ENCODE measurements at regions not wholly inside any gene's neighbourhood (a gene's known extent, or its start where the extent isn't known, plus 50 kb on each side); places are given as distances from the start of the nearest gene placed in this dataset.

- no peak for DNase-seq (ENCODE audit: low spot score)
These were observed 125.7 kb upstream of the NBEA start for GRCh38 chr13:34816245-34816884.

DNA sequence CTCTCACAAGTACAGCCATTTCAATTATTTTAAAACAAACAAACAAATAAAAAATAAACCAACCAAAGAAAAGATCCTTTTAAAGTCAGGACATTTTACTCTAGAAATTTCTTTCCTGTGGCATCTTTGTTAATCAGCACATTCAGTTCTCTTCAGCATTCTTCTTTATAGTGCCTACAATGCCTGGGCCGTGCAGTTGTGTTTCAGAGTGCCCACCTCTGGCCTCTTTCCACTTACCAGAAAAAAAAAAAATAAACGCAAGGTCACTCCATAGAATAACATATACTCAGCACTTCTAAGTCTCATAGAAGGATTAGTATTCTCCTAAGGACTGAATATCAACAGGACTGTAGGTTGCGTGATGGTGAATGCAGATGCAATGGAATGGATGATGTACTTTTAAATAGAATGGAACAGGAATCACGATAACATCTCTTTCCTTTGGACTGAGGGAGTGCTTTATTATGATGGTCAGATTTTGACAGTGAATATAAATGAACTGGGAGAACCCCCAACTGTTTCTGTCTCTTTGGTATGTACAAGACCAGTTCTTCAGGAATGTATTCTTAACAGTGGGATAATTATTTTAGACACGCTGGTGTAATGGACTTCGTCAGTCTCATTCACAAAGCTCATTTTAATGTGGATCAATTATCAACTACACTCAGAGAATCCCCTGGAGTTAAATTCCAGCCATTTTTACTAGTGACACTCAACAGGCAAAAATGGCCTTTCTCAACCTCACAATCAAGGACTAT is 125.0 kb upstream of the NBEA start:
- no peak for DNase-seq (ENCODE audit: low spot score)

DNA sequence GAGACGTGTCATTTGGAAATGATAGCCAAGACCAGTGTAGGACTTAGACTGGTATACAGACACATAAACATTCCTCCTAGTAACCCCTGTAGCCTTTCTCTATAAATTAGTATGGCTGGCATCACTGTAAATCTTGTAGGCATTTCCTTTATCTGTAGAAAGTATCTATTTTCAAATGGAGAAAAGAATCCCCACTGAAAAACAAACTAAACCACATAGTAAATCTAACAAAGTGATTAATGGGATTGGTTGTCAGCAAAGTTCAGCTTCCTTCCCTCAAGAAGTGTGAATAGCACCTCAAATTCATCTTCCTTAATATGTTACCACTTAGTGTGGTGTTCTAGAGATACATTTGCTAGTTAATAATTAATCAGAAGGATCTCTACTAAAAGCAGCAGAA is 119.4 kb upstream of the NBEA start:
- DNase-seq (ENCODE audit: low spot score) = no peak

- DNase-seq (ENCODE audit: low spot score) = no peak
These were observed 115.6 kb upstream of the NBEA start for GRCh38 chr13:34826432-34826831.

DNA sequence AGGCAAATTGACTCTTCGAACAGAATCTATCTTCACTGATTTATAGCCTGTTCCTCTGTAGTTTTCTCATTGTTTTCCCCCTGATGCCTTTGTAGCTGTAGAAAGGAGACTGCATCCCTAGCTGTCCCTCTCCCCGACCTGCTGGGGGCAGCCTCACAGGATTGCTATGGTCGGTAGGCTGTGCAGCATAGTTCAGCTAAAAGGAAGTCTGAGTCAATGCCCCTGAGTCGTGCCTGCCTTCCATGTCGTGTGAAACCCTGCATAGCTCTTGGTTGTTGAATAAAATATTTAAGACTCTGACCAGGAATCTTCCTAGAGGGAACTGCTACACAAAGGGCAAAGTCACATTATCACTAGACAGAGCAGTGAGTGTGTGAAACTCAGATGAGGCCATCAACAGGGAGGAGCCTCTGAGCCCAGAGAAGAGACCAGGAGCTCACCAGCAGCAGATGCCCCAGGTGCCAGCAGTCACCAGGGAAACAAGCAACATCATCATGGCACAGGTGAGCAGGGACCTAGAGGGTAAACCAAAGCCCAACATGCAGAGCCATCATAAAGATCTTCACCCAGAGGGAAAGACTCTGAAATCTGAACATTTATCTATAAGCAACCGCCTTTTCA is 108.4 kb upstream of the NBEA start:
- peak; percentile 3 for DNase-seq (ENCODE audit: low spot score)

DNA sequence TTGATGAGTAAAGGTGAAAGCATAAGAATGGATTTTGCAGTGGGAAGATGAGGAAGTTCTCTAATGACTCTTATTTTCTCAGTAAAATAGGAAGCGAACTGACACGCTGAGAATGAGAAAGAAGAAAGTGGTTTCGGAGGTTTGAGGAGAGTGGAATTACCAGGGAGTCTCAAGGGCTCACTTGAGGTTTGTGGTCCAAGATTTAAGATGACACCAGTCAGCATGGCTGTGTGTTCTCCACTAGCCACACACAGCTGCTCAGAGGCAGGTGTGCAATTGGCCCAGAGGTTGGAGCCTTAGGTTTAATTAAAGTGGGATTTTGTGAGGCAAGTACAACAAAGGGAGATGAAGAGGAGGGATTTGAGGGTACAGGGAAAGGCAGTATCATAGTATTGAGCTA is 99.6 kb upstream of the NBEA start:
- no peak for DNase-seq (ENCODE audit: low spot score)

GRCh38 chr13:34847766-34848165 is 94.3 kb upstream of the NBEA start:
- DNase-seq (ENCODE audit: low spot score) = no peak

DNA sequence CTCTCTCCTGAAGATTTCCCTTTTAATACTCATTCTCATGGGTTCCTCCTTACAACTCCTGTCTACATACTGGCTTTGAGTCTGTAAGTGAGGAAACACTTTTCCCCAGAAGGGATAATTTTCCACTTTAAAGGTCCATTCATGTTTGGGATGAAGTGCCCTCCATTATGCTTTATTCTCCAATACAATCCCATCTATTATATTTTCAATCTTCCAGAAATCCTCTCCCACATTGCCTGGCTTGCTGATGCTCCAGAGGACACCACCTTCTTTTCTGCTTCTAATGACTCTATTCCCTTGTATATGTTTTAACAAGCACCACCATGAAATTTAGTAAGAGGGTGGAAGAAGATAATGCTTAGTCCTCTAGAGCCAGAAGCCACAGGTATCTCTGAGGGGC is 92.7 kb upstream of the NBEA start:
- no peak for DNase-seq (ENCODE audit: low spot score)

DNA sequence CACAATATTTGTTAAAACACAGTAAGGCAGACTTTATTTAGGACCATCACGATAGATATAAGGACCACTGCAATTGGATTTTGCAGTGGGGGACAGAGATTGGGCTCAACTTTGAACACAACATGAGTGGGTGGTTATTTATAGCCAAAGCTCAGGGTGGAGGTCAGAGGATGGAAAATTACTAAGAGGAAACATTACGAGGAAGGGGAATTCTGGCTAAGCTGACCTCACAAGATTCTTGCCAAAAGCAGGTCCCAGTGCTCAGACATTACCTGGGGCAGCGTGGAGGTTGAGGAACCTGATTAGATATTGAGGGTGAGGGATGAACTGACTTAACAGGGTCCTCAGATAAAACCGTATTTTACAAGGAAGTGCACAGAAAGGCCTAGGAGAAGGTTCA is 88.9 kb upstream of the NBEA start:
- DNase-seq (ENCODE audit: low spot score) = no peak

DNA sequence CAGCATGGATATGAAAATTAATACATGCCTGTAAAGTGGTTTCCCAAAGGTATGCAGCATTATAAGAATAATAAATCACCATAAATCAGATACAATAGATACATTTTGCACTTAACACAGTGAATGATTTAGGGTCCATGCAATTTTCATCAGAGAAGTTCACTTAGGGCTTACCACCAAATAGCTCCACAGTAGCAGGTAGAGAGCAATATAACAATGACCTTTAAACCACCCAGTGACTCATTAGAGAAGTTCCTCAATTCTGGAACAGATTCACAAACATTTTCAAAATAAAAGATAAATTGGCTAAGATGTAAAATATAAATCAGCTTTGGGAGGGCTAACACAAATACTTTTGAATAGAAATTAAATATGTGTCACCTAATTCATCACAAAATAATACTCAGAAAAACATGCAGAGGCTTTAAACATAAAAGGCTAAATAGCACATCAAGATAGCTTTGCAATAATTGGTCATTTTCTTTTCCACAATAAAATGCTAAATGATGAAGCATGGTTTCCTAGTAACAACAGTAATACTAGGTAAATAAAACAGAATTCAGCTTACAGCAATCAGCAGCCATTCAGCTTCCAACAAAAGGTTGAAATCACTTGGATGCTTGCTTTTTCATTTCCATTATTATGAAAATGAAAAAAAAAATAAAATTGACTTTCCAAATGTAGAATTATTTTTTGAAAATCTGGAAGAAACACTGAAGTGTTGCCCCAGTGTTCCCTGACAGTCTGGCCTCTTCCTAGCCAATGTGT is 84.3 kb upstream of the NBEA start:
- DNase-seq (ENCODE audit: low spot score) = no peak

GRCh38 chr13:34862311-34862710 is 79.8 kb upstream of the NBEA start:
- DNase-seq (ENCODE audit: low spot score) = no peak

- DNase-seq (ENCODE audit: low spot score) = no peak
These were observed 79.4 kb upstream of the NBEA start for GRCh38 chr13:34862716-34863115.

- no peak for DNase-seq (ENCODE audit: low spot score)
These were observed 78.5 kb upstream of the NBEA start for GRCh38 chr13:34863360-34864135.

- no peak for DNase-seq (ENCODE audit: low spot score)
These were observed 77.4 kb upstream of the NBEA start for GRCh38 chr13:34864671-34865070.

DNA sequence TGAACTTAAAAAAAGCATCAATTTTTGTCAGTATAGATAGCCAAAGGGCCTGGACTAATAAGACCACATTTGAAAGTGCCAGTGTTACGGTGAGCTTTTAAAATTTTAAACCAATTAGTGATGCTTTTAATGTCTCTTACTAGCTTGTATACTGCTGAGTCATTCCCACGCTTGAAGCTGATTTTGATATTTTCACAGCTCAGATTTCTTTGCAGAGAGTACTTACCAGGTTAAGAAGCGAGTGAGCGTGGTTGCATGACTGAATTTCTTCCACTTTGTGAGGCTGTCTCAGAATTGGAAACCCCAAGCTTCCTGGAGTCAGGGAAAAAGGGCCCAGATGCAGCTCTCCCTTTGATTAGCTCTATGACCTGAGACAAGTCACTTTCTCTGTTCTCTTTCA is 74.5 kb upstream of the NBEA start:
- DNase-seq (ENCODE audit: low spot score) = no peak

DNA sequence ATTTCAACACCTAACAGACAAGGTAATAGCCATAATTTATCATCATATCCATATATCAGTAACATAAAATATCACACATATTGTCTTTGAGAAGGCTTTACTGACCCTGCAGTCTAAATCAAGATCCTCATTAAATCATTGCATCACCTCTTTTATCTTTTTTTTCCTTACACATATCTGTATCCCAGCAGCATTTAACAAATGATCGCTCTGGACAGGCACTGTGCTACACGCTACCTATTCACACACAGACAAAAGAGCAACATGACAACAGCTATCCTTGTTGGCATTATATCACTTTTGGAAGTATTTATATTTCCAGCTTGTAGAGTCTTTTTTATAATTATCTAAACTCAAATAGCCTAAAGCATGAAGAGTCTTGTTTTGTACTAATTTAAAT is 73.3 kb upstream of the NBEA start:
- DNase-seq (ENCODE audit: low spot score) = no peak

GRCh38 chr13:34869696-34870095 is 72.4 kb upstream of the NBEA start:
- no peak for DNase-seq (ENCODE audit: low spot score)

DNA sequence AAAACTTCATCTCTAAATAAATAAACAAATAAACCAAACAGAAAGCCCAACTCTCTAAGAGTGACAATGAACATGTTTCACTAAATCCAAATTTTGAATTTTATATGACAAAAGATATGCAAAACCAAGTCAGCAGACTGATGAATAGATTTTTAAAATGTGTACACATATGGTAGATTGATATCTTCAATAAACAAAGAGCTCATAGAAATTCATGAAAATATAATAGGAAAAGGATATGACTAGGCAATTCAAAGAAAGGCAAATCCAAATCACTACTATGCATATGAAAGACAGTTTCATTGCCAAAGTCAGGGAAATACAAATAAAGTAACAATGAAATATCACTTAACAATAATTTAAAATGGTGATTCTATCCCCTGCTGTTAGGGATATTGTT is 63.7 kb upstream of the NBEA start:
- no peak for DNase-seq (ENCODE audit: low spot score)

GRCh38 chr13:34879851-34880250 is 62.2 kb upstream of the NBEA start:
- no peak for DNase-seq (ENCODE audit: low spot score)

- DNase-seq (ENCODE audit: low spot score) = no peak
These were observed 60.6 kb upstream of the NBEA start for GRCh38 chr13:34881494-34881893.

DNA sequence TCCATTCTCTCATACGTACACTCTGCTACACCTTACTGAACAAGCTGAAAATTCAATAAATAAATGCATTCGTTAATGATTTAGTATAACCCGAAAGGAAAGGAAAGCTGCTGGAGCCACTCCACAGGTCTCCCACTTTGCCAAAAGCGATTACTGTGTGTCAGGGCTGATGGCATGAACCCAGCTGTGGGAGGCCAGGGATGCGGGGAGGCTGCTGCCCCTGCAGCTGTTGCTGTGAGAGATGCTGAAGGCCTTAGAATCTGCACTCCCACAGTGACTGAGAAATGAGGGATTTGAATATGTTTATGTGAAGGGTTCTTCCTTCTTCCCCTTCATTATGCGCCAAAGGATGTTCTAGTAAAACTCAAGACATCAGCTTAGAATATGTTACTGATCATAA is 58.7 kb upstream of the NBEA start:
- DNase-seq (ENCODE audit: low spot score) = no peak

- no peak for DNase-seq (ENCODE audit: low spot score)
These were observed 57.7 kb upstream of the NBEA start for GRCh38 chr13:34884366-34884765.
